Daoy (cell line): ENCODE measurements at regions not wholly inside any gene's neighbourhood (a gene's known extent, or its start where the extent isn't known, plus 50 kb on each side); places are given as distances from the start of the nearest gene placed in this dataset.
A peak's percentile ranks its signal among the peaks of the same experiment; 100 is the strongest.

Experiments used
- DNase-seq: peaks from one replicate; pipeline ENCODE4 v3.0.0-alpha.2; 2015; ENCODE audit warnings: low read depth

GRCh38 chr15:66945842-66946241, 119.6 kb upstream of the SMAD3 start:
- no peak for DNase-seq

GRCh38 chr15:66946578-66947164, 118.7 kb upstream of the SMAD3 start:
- peak; percentile 83 for DNase-seq

- no peak for DNase-seq
These were observed 117.9 kb upstream of the SMAD3 start for GRCh38 chr15:66947471-66947870.

GRCh38 chr15:66948294-66948693, 117.1 kb upstream of the SMAD3 start:
- DNase-seq, result peak; percentile 64

GRCh38 chr15:66950114-66950513, 115.3 kb upstream of the SMAD3 start:
- DNase-seq, result no peak

- no peak for DNase-seq
These were observed 113.7 kb upstream of the SMAD3 start for GRCh38 chr15:66951531-66952320.

- peak; percentile 53 for DNase-seq
These were observed 112.5 kb upstream of the SMAD3 start for GRCh38 chr15:66952756-66953522.

GRCh38 chr15:66953523-66954229, 111.7 kb upstream of the SMAD3 start:
- no peak for DNase-seq

- DNase-seq, result no peak
These were observed 110.8 kb upstream of the SMAD3 start for GRCh38 chr15:66954601-66955000.

- DNase-seq, result no peak
These were observed 110.3 kb upstream of the SMAD3 start for GRCh38 chr15:66955001-66955516.

GRCh38 chr15:66955871-66956585, 109.4 kb upstream of the SMAD3 start:
- DNase-seq, result peak; percentile 90

GRCh38 chr15:66956672-66957430, 108.6 kb upstream of the SMAD3 start:
- DNase-seq, result no peak

GRCh38 chr15:66957431-66957720, 108.0 kb upstream of the SMAD3 start:
- no peak for DNase-seq

GRCh38 chr15:66959066-66959465, 106.3 kb upstream of the SMAD3 start:
- no peak for DNase-seq

GRCh38 chr15:66959875-66960274, 105.5 kb upstream of the SMAD3 start:
- DNase-seq, result no peak

GRCh38 chr15:66960519-66960918, 104.9 kb upstream of the SMAD3 start:
- no peak for DNase-seq

GRCh38 chr15:66961407-66961884, 104.0 kb upstream of the SMAD3 start:
- DNase-seq, result peak; percentile 35

GRCh38 chr15:66961901-66962300, 103.5 kb upstream of the SMAD3 start:
- no peak for DNase-seq

- no peak for DNase-seq
These were observed 102.9 kb upstream of the SMAD3 start for GRCh38 chr15:66962522-66962921.

- DNase-seq, result no peak
These were observed 102.3 kb upstream of the SMAD3 start for GRCh38 chr15:66963084-66963483.

GRCh38 chr15:66963710-66964109, 101.7 kb upstream of the SMAD3 start:
- DNase-seq, result no peak
